GM21447 (cell line): ENCODE measurements at regions not wholly inside any gene's neighbourhood (a gene's known extent, or its start where the extent isn't known, plus 50 kb on each side); places are given as distances from the start of the nearest gene placed in this dataset.
"Not testable (repeated sequence)": the region's sequence is repeated elsewhere in the genome, so short reads cannot be mapped to it uniquely, and the experiment has no call there.

ENCODE experiments used
- ATAC-seq: cut with Tn5 transposase; IDR thresholded peaks from one replicate; pipeline ENCODE4 v1.9.1; 2021; ENCODE audit not compliant: unreplicated experiment

GRCh38 chr3:137111497-137111896 lies 153.7 kb downstream of the IL20RB start:
- ATAC-seq: no peak

DNA sequence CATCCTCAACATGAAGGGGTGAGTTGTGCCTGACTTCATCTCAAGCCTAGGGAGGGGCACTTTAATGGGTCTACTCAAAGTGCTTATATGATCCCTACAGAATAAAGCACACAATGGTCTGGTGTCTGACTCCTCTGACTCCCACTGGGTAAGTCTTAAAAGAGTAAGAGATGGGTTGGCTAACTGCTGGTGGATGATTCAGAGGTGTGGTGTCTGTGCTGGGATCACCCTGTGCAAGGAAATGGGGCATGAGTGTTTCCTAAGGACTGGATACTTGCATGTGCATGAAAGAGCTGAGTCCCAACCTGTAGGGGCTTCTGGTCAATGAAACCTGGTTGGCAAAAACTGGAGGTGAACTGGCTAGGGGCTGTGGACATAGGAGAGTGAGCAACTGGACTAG lies 158.8 kb downstream of the IL20RB start:
- no peak for ATAC-seq

GRCh38 chr3:137121704-137122314 lies 164.0 kb downstream of the IL20RB start:
- no peak for ATAC-seq

DNA sequence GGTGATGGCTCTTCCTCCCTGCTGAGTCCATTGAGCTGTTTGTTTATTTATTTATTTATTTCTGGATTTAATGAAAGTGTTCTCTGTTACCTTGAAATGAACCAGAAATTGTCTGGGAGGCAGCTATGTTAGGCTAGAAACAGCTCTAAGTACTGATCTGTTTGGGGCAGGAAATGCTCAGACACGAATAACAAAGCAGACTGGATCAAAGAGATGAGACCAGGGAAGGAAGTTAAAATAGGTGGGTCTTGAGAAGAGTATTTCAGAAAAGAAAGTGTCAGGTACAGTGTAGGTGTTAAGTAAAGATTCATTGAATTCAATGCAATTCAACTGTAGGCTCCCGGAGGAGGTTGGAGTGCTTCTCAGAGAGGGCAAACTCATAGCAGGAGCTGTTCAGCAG lies 173.3 kb downstream of the IL20RB start:
- ATAC-seq: no peak

- no peak for ATAC-seq
Measured at GRCh38 chr3:137134431-137134830, 176.6 kb downstream of the IL20RB start.

DNA sequence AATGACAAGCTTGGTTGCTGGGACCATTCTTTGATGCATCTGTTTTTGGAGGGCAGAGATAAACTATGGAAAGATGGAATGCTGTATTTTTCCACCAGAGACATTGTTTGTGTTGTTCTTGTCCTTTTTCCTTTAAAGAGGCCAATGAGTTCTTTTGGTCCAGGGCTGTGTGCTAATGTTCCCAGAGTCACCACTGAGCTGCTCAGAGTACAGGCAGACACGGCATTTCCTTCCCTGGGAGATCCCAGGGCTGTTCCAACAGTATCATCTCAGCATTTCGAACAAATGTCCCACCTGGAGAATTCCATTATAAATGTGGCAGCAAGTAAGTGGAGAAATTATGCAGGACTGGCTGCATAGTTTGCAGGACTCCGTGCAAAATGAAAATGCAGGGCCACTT lies 190.6 kb downstream of the IL20RB start:
- ATAC-seq: no peak

DNA sequence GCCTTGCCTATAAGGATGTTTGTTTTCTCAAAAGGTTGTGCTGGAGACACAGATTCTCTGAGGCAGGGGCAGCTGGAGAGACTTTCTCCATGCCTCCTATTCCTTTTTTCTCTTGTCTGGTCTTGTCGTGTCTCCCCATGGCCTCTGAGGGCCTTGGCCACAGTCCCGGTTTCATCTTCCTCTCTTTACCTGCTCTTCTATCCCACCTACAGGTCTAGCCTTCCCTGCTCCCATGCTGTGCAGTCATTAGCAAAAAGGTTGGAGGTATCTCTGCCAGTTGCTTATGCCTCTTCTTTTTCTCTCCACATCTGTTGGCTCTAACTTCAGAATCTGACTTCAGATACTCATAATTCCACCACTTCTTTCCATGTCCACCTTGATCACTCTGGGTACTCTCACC lies 191.1 kb downstream of the IL20RB start:
- ATAC-seq: no peak

DNA sequence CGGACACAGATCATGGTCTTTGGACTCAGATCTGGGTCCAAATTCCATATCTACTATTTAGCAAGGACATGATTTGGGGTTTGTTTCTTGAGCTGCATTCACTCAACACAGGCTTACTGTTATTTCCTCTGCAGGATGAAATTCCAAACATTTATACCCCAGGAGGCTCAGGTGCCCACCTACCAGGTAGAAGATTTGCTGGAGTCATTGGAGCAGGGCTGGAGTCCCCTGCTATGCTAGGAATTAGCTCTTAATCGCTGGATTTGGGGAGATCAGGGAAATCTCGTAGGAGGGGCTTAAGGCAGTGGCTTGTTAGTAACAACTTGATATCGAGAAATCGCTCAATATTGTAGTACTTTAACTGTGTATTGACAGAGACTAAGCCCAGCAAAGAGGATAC lies 193.0 kb downstream of the IL20RB start:
- ATAC-seq: no peak

GRCh38 chr3:137153046-137153445 lies 195.3 kb downstream of the IL20RB start:
- ATAC-seq: not testable (repeated sequence)

- no peak for ATAC-seq
Measured at GRCh38 chr3:137163241-137163871, 205.6 kb downstream of the IL20RB start.

- ATAC-seq: no peak
Measured at GRCh38 chr3:137163958-137164357, 206.2 kb downstream of the IL20RB start.

DNA sequence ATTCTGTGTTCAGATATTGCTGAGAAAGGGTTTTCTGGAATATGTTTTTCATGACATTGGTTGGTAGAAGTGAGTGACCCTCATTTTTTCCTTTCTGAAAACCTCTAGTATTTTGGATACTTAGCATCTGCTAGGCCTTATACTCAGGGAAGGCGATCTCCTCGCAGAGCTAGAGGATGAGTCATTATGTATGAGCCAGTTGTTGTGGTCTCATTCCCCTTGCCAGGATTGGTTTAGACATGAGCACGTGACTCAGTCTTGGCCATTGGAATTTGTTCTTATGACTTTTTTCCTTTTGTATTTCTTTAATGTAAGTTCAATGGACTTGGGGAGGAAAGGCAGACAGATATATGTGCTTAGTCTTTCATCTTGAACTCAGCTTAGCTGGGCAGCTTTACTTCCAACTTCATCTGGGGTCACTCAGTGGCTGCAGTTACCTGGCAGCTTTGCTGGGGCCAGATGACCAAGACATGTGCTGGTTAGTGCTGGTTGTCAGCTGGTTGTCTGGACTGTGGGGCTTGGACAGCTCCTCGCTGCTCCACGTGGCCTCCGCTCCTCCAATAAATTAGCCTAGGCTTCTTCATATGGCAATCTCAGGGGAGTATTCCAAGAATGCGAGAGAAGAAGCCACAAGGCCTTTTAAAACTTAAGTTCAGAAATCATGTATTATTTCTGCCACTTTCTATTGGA lies 207.5 kb downstream of the IL20RB start:
- no peak for ATAC-seq

GRCh38 chr3:137171834-137172603 lies 214.2 kb downstream of the IL20RB start:
- no peak for ATAC-seq

GRCh38 chr3:137172728-137173127 lies 214.9 kb downstream of the IL20RB start:
- no peak for ATAC-seq

GRCh38 chr3:137174514-137174913 lies 216.7 kb downstream of the IL20RB start:
- ATAC-seq: no peak

DNA sequence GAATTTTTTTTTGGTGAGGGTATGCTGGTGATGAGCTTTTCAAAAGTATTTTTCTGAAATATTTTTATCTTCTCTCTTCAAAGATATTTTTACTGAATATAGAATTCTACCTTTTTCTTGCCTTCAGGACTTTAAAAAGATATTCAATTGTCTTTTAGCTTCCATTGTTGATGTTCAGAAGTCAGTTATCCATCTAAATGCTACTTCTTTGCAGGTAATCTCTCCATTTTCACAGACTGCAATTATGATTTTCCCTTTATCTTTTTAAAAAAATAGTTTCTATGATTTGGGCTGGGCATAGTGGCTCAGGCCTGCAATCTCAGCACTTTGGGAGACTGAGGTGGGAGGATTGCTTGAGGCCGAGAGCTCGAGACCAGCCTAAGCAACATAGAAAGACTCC lies 222.4 kb downstream of the IL20RB start:
- ATAC-seq: no peak

- ATAC-seq: no peak
Measured at GRCh38 chr3:137191133-137191923, 233.5 kb downstream of the IL20RB start.

GRCh38 chr3:137191951-137192350 lies 234.2 kb downstream of the IL20RB start:
- ATAC-seq: no peak

GRCh38 chr3:137194301-137194700 lies 236.5 kb downstream of the IL20RB start:
- ATAC-seq: no peak

- ATAC-seq: not testable (repeated sequence)
Measured at GRCh38 chr3:137198374-137198773, 240.6 kb downstream of the IL20RB start.

DNA sequence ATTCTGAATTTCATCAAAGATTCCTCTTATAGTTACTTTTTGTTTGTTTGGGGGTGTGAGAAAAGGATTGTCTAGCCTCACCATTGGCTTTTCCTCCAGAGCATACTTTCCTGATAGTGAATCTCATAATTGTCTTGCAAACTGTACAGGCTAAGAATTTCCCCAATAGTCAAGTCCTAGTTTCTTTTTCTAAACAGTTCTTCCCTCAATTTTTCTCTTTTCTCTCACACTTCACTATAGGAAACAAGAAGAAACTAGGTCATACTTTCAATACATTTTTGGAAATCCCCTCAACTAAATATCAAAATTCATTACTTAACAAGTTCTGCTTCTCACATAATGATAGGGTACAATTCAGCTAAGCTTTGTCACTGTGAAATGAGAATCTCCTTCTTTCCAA lies 241.9 kb downstream of the IL20RB start:
- no peak for ATAC-seq
